ENCODE measurements at regions not wholly inside any gene's neighbourhood (a gene's known extent, or its start where the extent isn't known, plus 50 kb on each side); places are given as distances from the start of the nearest gene placed in this dataset.

GRCh38 chr4:34676400-34676799 is 1567.9 kb downstream of the ARAP2 start:
- H3K4me3 ChIP-seq: no peak overlapping the region
- DNase-seq (ENCODE audit: low spot score): no peak
- no peak for TF ChIP-seq CTCF (IDR thresholded peaks at IDR 0.05)
- H3K27ac ChIP-seq: no peak overlapping the region

DNA sequence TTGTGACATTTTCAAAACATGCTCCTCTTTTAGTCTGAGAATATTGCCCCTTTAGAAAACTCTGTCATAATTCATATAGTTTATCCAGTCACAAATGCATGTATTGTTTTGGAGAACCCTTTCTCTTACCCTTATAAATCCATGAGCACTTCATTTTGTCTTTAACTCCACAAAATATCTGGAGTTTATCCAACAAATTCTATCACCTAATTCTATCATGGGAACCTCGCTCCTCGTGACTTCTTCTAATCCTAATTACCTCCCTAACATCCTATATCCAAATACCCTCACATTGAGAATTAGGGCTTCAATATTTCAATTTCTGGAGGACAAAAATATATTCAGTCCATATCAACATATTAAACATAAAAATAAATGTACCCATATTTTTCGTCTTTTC is 1565.9 kb downstream of the ARAP2 start:
- no peak for DNase-seq (ENCODE audit: low spot score)
- no peak overlapping the region for H3K4me3 ChIP-seq
- H3K27ac ChIP-seq: no peak overlapping the region
- TF ChIP-seq CTCF (IDR thresholded peaks at IDR 0.05): no peak

DNA sequence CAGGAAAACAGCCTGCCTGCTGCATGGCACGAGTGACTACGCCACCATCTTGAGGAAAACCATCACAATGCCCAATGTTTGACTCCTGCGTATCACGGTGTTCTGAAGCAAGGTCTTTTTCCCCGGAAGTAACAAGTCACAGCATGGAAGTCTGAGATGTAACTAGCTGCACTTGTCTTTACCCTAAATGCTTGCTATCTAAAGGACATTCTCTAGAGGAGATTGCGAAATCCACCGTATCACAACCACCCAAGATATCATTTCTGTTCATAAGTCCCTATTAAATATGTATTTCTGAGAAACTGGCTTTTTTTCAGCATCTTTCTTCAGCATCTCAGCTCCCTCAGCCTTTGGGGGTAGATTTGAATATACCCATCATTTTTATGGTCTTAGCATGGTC is 1565.1 kb downstream of the ARAP2 start:
- no peak overlapping the region for H3K4me3 ChIP-seq

GRCh38 chr4:34709564-34709963 is 1534.8 kb downstream of the ARAP2 start:
- no peak for TF ChIP-seq CTCF (IDR thresholded peaks at IDR 0.05)
- Histone ChIP-seq H3K4me3 (no peak overlapping the region), H3K27ac (no peak overlapping the region)
- no peak for DNase-seq (ENCODE audit: low spot score)

More for the DNA sequence above, 1565.1 kb downstream of the ARAP2 start:
- no peak for DNase-seq (ENCODE audit: low spot score)
- TF ChIP-seq CTCF (IDR thresholded peaks at IDR 0.05): no peak
- H3K27ac ChIP-seq: no peak overlapping the region

GRCh38 chr4:34718576-34719245 is 1525.6 kb downstream of the ARAP2 start:
- Histone ChIP-seq H3K4me3 (no peak overlapping the region), H3K27ac (no peak overlapping the region)
- no peak for TF ChIP-seq CTCF (IDR thresholded peaks at IDR 0.05)
- DNase-seq (ENCODE audit: low spot score): no peak

DNA sequence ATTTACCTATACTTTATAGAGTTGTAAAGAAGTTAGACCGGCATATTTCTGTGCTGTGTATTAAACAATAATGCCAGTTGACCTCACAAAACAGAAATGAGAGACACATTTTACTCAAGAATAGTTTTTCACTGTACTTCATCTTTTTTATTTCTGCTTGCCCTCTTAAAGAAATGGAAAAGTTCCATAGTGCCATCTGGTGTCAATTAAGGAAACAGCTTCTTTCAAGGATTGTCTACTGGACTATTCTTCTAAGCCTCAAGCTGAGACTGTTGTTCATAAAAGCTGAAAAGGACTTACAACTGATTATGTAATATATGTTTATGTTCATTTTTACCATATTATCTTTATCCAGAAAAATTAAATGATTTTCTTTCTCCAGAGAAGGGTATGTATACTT is 1523.7 kb downstream of the ARAP2 start:
- H3K4me3 ChIP-seq: no peak overlapping the region
- H3K27ac ChIP-seq: no peak overlapping the region
- no peak for DNase-seq (ENCODE audit: low spot score)
- TF ChIP-seq CTCF (IDR thresholded peaks at IDR 0.05): no peak

DNA sequence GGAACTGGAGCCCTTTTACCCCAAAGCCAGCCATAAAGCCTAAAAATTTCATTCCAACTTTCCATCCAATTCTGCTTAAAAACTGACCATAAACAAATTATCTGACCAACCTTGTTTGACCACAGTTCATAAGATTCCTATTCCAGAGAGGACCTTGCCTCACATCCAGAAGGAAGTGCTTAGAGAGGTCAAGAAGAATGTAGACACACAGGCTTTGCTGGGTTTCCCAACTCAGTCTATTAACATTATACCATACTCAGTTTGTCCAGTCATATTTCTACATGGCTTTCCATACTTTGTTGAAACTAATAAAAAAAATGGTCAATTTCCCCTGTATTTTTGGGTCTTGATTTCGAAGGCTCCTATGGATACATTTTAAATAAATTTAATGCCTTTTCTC is 1522.5 kb downstream of the ARAP2 start:
- DNase-seq (ENCODE audit: low spot score): no peak
- Histone ChIP-seq H3K27ac (no peak overlapping the region), H3K4me3 (no peak overlapping the region)
- no peak for TF ChIP-seq CTCF (IDR thresholded peaks at IDR 0.05)
